H1 (cell line): ENCODE measurements at regions not wholly inside any gene's neighbourhood (a gene's known extent, or its start where the extent isn't known, plus 50 kb on each side); places are given as distances from the start of the nearest gene placed in this dataset.

Source experiments
- MAFK ChIP-seq: IDR thresholded peaks from 2 replicates; pipeline ENCODE4 v1.6.1; 2012; ENCODE audit warnings: low read depth, mild to moderate bottlenecking, improper control_type of control experiment, low read length
- TAF1 ChIP-seq: IDR thresholded peaks from 2 replicates; pipeline ENCODE4 v1.6.1; 2011; ENCODE audit warnings: mild to moderate bottlenecking, low read depth, low read length
- USF2 ChIP-seq: IDR thresholded peaks from 2 replicates; pipeline ENCODE4 v1.6.1; 2011; ENCODE audit warnings: low read length, improper control_type of control experiment

GRCh38 chr1:193677874-193678273 lies 491.5 kb upstream of the B3GALT2 start (continued):
- TF ChIP-seq TAF1, result no peak
- no peak for TF ChIP-seq USF2
- no peak for TF ChIP-seq MAFK
